CD8-positive, alpha-beta memory T cell (primary cell): ENCODE measurements at regions not wholly inside any gene's neighbourhood (a gene's known extent, or its start where the extent isn't known, plus 50 kb on each side); places are given as distances from the start of the nearest gene placed in this dataset.
"Not testable (repeated sequence)": the region's sequence is repeated elsewhere in the genome, so short reads cannot be mapped to it uniquely, and the experiment has no call there.

Experiments
- CTCF ChIA-PET: fragments of 350-600 bp; sonication (Branson Sonifier 250); formaldehyde crosslinking; loops from one replicate; lab custom pipeline; 2021; ENCODE audit warnings: antibody characterized with exemption; lab: Charles Lee
- POLR2A ChIA-PET: fragments of 350-600 bp; sonication (Branson Sonifier 250); formaldehyde crosslinking; loops from one replicate; lab custom pipeline; 2021; ENCODE audit warnings: antibody characterized with exemption; lab: Charles Lee
- DNase-seq, 5 donors: peaks; one replicate each; pipeline versions ENCODE4 v3.0.0 to v3.0.0-alpha.2; 2020 to 2022; ENCODE audit warnings: mixed read lengths in 1 of 5
- H3K27ac ChIP-seq: one replicate; pipeline ENCODE4 v1.7.0; 2013; ENCODE audit warnings: low read depth, mild to moderate bottlenecking, low read length, moderate library complexity
- H3K27me3 ChIP-seq: 2 replicates; pipeline ENCODE4 v1.7.0; 2013; ENCODE audit warnings: low read length, mild to moderate bottlenecking; ENCODE audit not compliant: insufficient read depth, poor library complexity, severe bottlenecking
- H3K36me3 ChIP-seq: 2 replicates; pipeline ENCODE4 v1.7.0; 2013; ENCODE audit warnings: mild to moderate bottlenecking, low read length, moderate library complexity; ENCODE audit not compliant: insufficient read depth
- H3K4me1 ChIP-seq: 2 replicates; pipeline ENCODE4 v1.7.0; 2013; ENCODE audit warnings: mild to moderate bottlenecking, low read length, moderate library complexity; ENCODE audit not compliant: insufficient read depth
- H3K4me3 ChIP-seq: 2 replicates; pipeline ENCODE4 v1.7.0; 2013; ENCODE audit warnings: mild to moderate bottlenecking, low read length
- H3K9me3 ChIP-seq: 2 replicates; pipeline ENCODE4 v1.7.0; 2013; ENCODE audit warnings: mild to moderate bottlenecking, low read length
- H3K27ac Mint-ChIP-seq, 8 donors: one replicate each; pipeline ENCODE4 v1.8.0; 2020 to 2021; ENCODE audit warnings: mixed read lengths in 8 of 8, mild to moderate bottlenecking in 6 of 8, inconsistent platforms in 3 of 8, moderate library complexity in 3 of 8
- H3K27me3 Mint-ChIP-seq, 2 donors: one replicate each; pipeline ENCODE4 v1.8.0; 2020 to 2021; ENCODE audit warnings: mixed read lengths in 2 of 2, mild to moderate bottlenecking in 1 of 2, moderate library complexity in 1 of 2
- H3K36me3 Mint-ChIP-seq, 3 donors: one replicate each; pipeline ENCODE4 v1.8.0; 2020 to 2021; ENCODE audit warnings: mixed read lengths in 3 of 3, inconsistent platforms in 1 of 3, mild to moderate bottlenecking in 1 of 3
- H3K4me1 Mint-ChIP-seq, 3 donors: one replicate each; pipeline ENCODE4 v1.8.0; 2020 to 2021; ENCODE audit warnings: mixed read lengths in 3 of 3, inconsistent platforms in 1 of 3, mild to moderate bottlenecking in 1 of 3
- H3K4me3 Mint-ChIP-seq, 7 donors: one replicate each; pipeline ENCODE4 v1.8.0; 2020 to 2021; ENCODE audit warnings: mixed read lengths in 7 of 7, mild to moderate bottlenecking in 6 of 7, moderate library complexity in 4 of 7, inconsistent platforms in 2 of 7
- H3K9me3 Mint-ChIP-seq, 5 donors: one replicate each; pipeline ENCODE4 v1.8.0; 2020 to 2022; ENCODE audit warnings: mixed read lengths in 5 of 5, mild to moderate bottlenecking in 3 of 5, moderate library complexity in 2 of 5, inconsistent platforms in 1 of 5

DNA sequence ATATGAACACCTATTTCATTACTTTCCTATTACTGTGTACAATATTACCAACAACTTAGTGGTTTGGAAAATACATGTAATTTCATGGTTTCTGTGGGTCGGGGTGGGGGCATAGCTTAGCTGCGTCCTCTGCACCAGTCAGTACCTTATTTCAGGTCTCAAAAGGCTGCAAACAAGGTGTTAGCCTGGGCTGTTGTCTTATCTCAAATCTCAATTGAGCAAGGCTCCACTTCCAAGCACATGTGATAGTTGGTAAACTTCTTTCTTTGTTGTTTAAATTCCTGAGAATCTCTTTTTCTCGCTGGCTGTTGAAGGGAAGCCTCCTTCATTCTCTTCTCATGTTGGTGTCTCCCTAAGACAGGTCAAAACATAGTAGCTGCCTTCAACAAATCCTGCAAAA, 485.4 kb downstream of the AMY1C start:
- ChIA-PET CTCF (no interaction called here), POLR2A (no interaction called here)
- no peaks in the 10 kb centered on the region for H3K27me3 Mint-ChIP-seq
- peaks cover 0 to 17% (median 3%) of the 10 kb centered on the region in 5 donors for H3K9me3 Mint-ChIP-seq
- no peak overlapping the region for H3K4me3 Mint-ChIP-seq
- H3K36me3 Mint-ChIP-seq, result no peaks in the 10 kb centered on the region
- H3K9me3 ChIP-seq, result no peaks in the 10 kb centered on the region
- no peak overlapping the region for H3K27ac Mint-ChIP-seq
- H3K36me3 ChIP-seq, result no peaks in the 10 kb centered on the region
- no peak overlapping the region for H3K4me3 ChIP-seq
- H3K27me3 ChIP-seq, result no peaks in the 10 kb centered on the region
- H3K27ac ChIP-seq, result no peak overlapping the region
- DNase-seq, result no peak
- no peaks in the 10 kb centered on the region for H3K4me1 ChIP-seq
- H3K4me1 Mint-ChIP-seq, result no peaks in the 10 kb centered on the region

DNA sequence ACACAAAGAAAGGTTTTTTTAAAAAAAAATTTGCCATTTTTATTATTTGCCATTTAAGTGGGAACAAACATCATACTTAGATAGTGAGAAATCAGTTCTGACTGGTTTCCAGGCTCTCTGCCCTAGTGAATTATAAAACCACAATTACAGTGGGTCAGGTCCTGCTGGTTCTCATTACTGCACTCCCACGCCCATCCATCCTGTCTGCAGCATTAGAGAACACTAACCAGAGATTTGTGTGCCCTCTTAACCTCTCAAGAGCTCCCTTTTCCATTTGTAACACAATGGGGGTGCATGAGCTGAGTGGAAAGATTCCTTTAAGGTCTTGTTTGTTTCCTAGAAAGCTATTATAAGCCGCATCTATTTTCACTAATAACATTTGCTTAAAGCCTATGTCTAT, 489.3 kb downstream of the AMY1C start:
- no peak overlapping the region for H3K27ac ChIP-seq
- Mint-ChIP-seq H3K9me3 (peaks cover 0 to 22% (median 10%) of the 10 kb centered on the region in 5 donors), H3K27me3 (no peaks in the 10 kb centered on the region), H3K36me3 (no peaks in the 10 kb centered on the region), H3K27ac (no peak overlapping the region), H3K4me3 (no peak overlapping the region), H3K4me1 (no peaks in the 10 kb centered on the region)
- no peaks in the 10 kb centered on the region for H3K9me3 ChIP-seq
- no peaks in the 10 kb centered on the region for H3K4me1 ChIP-seq
- CTCF ChIA-PET, result no interaction called here
- no peak for DNase-seq
- H3K4me3 ChIP-seq, result no peak overlapping the region
- H3K27me3 ChIP-seq, result no peaks in the 10 kb centered on the region
- POLR2A ChIA-PET, result no interaction called here
- no peaks in the 10 kb centered on the region for H3K36me3 ChIP-seq

DNA sequence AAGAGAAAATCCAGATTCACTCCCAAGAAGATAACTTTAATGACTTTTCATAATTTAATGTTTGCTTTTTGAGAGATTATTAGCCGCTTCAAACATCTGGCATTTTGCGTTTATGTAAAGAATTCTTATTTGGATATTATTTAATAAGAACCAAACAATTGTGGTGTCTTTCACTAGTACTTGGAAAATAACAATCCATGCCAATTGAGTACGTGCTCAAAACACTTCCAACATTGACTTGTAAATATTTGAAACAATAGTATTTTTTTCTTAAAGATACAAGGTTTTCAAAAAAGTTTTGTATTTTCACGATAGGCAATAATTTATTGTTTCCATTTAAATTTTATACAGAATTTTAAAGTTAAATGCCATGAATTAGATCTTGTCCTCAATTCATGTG, 498.7 kb downstream of the AMY1C start:
- CTCF ChIA-PET, result no interaction called here
- Mint-ChIP-seq H3K27ac (no peak overlapping the region), H3K4me1 (no peaks in the 10 kb centered on the region), H3K27me3 (no peaks in the 10 kb centered on the region), H3K4me3 (no peak overlapping the region), H3K36me3 (no peaks in the 10 kb centered on the region), H3K9me3 (peaks cover 2 to 22% (median 11%) of the 10 kb centered on the region in 5 donors)
- H3K27me3 ChIP-seq, result no peaks in the 10 kb centered on the region
- H3K4me3 ChIP-seq, result no peak overlapping the region
- H3K4me1 ChIP-seq, result no peaks in the 10 kb centered on the region
- no peaks in the 10 kb centered on the region for H3K36me3 ChIP-seq
- POLR2A ChIA-PET, result no interaction called here
- H3K27ac ChIP-seq, result no peak overlapping the region
- DNase-seq, result no peak
- H3K9me3 ChIP-seq, result no peaks in the 10 kb centered on the region

DNA sequence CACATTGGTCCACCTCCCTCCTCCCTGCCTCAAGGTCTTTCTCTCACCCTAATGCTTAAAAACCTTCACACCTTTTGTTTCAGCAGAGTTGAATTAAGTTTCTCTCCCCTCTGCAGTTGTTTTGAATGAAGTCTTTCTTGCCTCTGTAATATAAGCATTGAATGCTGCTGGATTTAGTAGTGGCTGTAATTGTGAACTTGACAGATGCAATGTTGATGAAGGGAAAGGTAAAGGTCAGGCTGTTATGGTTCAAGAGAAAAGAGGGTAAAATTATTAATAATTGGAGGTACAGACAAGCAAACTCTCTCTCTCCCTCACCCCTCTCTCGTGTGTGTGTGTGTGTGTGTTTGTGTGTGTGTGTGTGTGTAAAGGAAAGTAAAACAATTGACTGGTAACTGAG, 509.8 kb downstream of the AMY1C start:
- POLR2A ChIA-PET, result no interaction called here
- Histone ChIP-seq H3K27me3 (no peaks in the 10 kb centered on the region), H3K4me3 (no peak overlapping the region), H3K4me1 (no peaks in the 10 kb centered on the region), H3K9me3 (no peaks in the 10 kb centered on the region), H3K36me3 (no peaks in the 10 kb centered on the region), H3K27ac (no peak overlapping the region)
- H3K36me3 Mint-ChIP-seq, result no peaks in the 10 kb centered on the region
- no peak overlapping the region for H3K27ac Mint-ChIP-seq
- no peak overlapping the region for H3K4me3 Mint-ChIP-seq
- DNase-seq, result no peak
- no peaks in the 10 kb centered on the region for H3K27me3 Mint-ChIP-seq
- CTCF ChIA-PET, result no interaction called here
- H3K9me3 Mint-ChIP-seq, result peaks cover 5 to 24% (median 7%) of the 10 kb centered on the region in 5 donors
- H3K4me1 Mint-ChIP-seq, result no peaks in the 10 kb centered on the region

DNA sequence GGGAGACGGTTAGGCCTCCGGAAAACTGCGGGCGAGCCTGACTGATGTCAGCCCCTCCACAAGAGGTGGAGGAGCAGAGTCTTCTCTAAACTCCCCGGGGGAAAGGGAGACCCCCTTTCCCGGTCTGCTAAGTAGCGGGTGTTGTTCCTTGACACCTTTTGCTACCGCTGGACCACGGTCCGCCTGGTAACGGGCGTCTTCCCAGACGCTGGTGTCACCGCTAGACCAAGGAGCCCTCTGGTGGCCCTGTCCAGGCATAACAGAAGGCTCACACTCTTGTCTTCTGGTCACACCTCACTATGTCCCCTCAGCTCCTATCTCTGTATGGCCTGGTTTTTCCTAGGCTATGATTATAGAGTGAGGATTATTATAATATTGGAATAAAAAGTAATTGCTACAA, 513.4 kb downstream of the AMY1C start:
- H3K27ac Mint-ChIP-seq, H3K27ac ChIP-seq, H3K4me3 ChIP-seq, H3K36me3 ChIP-seq, H3K4me1 Mint-ChIP-seq, POLR2A ChIA-PET, CTCF ChIA-PET, H3K4me3 Mint-ChIP-seq, H3K27me3 Mint-ChIP-seq, H3K4me1 ChIP-seq, H3K27me3 ChIP-seq, H3K36me3 Mint-ChIP-seq, H3K9me3 ChIP-seq, DNase-seq: not testable (repeated sequence)
- H3K9me3 Mint-ChIP-seq, result peaks cover 5 to 38% (median 13%) of the 10 kb centered on the region in 5 donors

DNA sequence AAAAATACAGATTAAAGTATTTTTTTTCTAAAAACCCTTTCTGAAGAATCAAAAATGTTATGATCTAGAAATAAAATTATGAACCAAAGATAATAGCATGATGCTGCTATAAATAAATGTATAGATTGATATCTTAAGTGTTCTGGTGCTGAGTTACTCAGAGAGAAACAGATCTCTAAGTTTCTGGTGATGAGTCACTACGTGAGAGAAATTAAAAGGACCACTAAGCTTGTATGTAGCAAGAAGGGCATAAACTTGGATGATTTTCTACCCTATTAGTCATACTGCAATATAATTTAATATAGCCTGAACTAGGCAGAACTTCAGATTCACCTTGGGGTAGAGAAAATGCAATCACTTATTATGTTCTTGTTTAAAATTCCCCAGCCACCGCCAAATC, 514.8 kb downstream of the AMY1C start:
- no peak overlapping the region for H3K27ac Mint-ChIP-seq
- CTCF ChIA-PET, result no interaction called here
- H3K27me3 Mint-ChIP-seq, result no peaks in the 10 kb centered on the region
- no peaks in the 10 kb centered on the region for H3K36me3 ChIP-seq
- H3K4me3 Mint-ChIP-seq, result no peak overlapping the region
- no peak overlapping the region for H3K27ac ChIP-seq
- DNase-seq, result no peak
- H3K27me3 ChIP-seq, result no peaks in the 10 kb centered on the region
- no peaks in the 10 kb centered on the region for H3K4me1 Mint-ChIP-seq
- H3K4me1 ChIP-seq, result no peaks in the 10 kb centered on the region
- H3K36me3 Mint-ChIP-seq, result no peaks in the 10 kb centered on the region
- H3K9me3 ChIP-seq, result no peaks in the 10 kb centered on the region
- H3K4me3 ChIP-seq, result no peak overlapping the region
- POLR2A ChIA-PET, result no interaction called here
- H3K9me3 Mint-ChIP-seq, result peaks cover 5 to 34% (median 16%) of the 10 kb centered on the region in 5 donors

DNA sequence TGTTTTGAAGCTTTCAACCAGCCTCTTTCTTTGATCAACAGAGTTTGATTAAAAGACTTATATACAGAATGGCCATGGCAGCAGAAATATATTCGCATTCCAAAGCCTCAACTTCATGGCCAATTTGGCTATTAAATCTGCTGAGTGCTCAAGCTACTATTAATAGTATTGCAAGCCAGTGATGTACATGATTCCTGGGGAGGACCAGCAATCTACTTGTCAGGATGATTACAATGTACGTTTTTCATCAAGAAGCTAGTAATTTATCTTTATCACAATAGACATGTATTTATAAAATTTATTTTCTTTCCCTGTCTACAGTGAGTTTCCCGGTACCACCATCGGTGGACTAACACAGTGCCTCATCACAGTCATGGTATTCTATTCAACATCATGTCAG, 515.5 kb downstream of the AMY1C start:
- POLR2A ChIA-PET, result no interaction called here
- Histone ChIP-seq H3K36me3 (no peaks in the 10 kb centered on the region), H3K27ac (no peak overlapping the region), H3K4me3 (no peak overlapping the region), H3K27me3 (no peaks in the 10 kb centered on the region), H3K9me3 (no peaks in the 10 kb centered on the region), H3K4me1 (no peaks in the 10 kb centered on the region)
- DNase-seq, result no peak
- Mint-ChIP-seq H3K9me3 (peaks cover 4 to 30% (median 16%) of the 10 kb centered on the region in 5 donors), H3K4me1 (no peaks in the 10 kb centered on the region), H3K4me3 (no peak overlapping the region), H3K27ac (no peak overlapping the region), H3K27me3 (no peaks in the 10 kb centered on the region), H3K36me3 (no peaks in the 10 kb centered on the region)
- CTCF ChIA-PET, result no interaction called here

DNA sequence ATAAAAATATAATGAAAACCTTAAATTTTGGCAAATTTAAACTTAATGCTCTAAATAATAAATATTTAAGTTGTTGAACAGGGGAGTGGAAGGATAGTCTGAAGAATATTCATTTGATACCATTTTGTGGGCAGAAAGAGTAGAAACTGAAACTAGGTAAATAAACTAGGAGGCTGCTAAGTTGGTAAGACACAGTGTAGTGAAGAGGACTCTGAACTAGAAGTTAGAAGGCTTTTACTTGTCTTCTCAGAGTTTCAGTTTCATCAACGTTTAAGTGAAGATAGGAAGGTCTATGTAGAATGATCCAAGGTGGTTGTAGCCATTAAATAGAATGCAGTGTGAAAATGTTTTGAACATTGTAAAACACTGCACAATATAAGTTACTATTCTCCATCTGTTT, 516.9 kb downstream of the AMY1C start:
- no peak overlapping the region for H3K27ac ChIP-seq
- ChIA-PET CTCF (no interaction called here), POLR2A (no interaction called here)
- H3K4me1 Mint-ChIP-seq, result no peaks in the 10 kb centered on the region
- no peaks in the 10 kb centered on the region for H3K36me3 ChIP-seq
- H3K27me3 Mint-ChIP-seq, result no peaks in the 10 kb centered on the region
- no peaks in the 10 kb centered on the region for H3K27me3 ChIP-seq
- H3K4me1 ChIP-seq, result no peaks in the 10 kb centered on the region
- no peaks in the 10 kb centered on the region for H3K36me3 Mint-ChIP-seq
- DNase-seq, result no peak
- H3K4me3 Mint-ChIP-seq, result no peak overlapping the region
- H3K9me3 Mint-ChIP-seq, result peaks cover 7 to 27% (median 14%) of the 10 kb centered on the region in 5 donors
- H3K9me3 ChIP-seq, result no peaks in the 10 kb centered on the region
- H3K27ac Mint-ChIP-seq, result no peak overlapping the region
- H3K4me3 ChIP-seq, result no peak overlapping the region

DNA sequence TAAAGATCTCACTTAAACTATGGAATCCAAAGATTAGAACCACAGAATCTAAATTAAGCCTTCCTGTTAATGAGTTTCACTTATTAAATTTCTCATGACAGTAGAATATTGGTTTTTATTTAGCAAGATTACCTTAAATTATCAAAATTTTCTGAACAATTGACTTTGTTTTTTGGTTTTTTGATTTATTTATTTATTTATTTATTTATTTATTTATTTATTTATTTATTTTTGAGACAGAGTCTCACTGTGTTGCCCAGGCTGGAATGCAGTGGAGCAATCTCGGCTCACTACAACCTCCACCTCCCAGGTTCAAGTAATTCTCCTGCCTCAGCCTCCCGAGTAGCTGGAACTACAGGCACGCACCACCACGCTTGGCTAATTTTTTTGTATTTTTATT, 538.6 kb downstream of the AMY1C start:
- H3K4me1 Mint-ChIP-seq, POLR2A ChIA-PET, H3K27ac ChIP-seq, H3K27ac Mint-ChIP-seq, H3K27me3 Mint-ChIP-seq, H3K4me1 ChIP-seq, DNase-seq, H3K9me3 ChIP-seq, H3K4me3 Mint-ChIP-seq, H3K4me3 ChIP-seq, H3K27me3 ChIP-seq, H3K36me3 Mint-ChIP-seq, H3K36me3 ChIP-seq, CTCF ChIA-PET: not testable (repeated sequence)
- peaks cover 0 to 32% (median 5%) of the 10 kb centered on the region in 5 donors for H3K9me3 Mint-ChIP-seq
